Mesothelial cell of epicardium (in vitro differentiated cells): ENCODE measurements at regions not wholly inside any gene's neighbourhood (a gene's known extent, or its start where the extent isn't known, plus 50 kb on each side); places are given as distances from the start of the nearest gene placed in this dataset.
"Not testable (repeated sequence)": the region's sequence is repeated elsewhere in the genome, so short reads cannot be mapped to it uniquely, and the experiment has no call there.

Experiments used
- DNase-seq, 2 experiments: peaks; one replicate each; pipeline ENCODE4 v3.0.0; 2021; ENCODE audit warnings: low spot score in 2 of 2; ENCODE audit not compliant: unreplicated experiment in 2 of 2
- H3K27ac Mint-ChIP-seq: 2 replicates; pipeline ENCODE4 v1.8.0; 2021; ENCODE audit warnings: mixed read lengths
- H3K27me3 Mint-ChIP-seq: 2 replicates; pipeline ENCODE4 v1.8.0; 2021; ENCODE audit warnings: low read depth, mixed read lengths
- H3K36me3 Mint-ChIP-seq: 2 replicates; pipeline ENCODE4 v1.8.0; 2021; ENCODE audit warnings: mixed read lengths
- H3K4me1 Mint-ChIP-seq: 2 replicates; pipeline ENCODE4 v1.8.0; 2021; ENCODE audit warnings: mixed read lengths
- H3K4me3 Mint-ChIP-seq: 2 replicates; pipeline ENCODE4 v1.8.0; 2021; ENCODE audit warnings: mild to moderate bottlenecking, moderate library complexity, mixed read lengths
- H3K9me3 Mint-ChIP-seq: 2 replicates; pipeline ENCODE4 v1.8.0; 2021; ENCODE audit warnings: mixed read lengths
- TF ChIP-seq, protein P1 (sequence below): fragments of 200-600 bp; sonication (generic); IDR thresholded peaks from one replicate; pipeline ENCODE4 v1.5.0; 2021; ENCODE audit warnings: antibody characterized with exemption; ENCODE audit not compliant: unreplicated experiment

DNA sequence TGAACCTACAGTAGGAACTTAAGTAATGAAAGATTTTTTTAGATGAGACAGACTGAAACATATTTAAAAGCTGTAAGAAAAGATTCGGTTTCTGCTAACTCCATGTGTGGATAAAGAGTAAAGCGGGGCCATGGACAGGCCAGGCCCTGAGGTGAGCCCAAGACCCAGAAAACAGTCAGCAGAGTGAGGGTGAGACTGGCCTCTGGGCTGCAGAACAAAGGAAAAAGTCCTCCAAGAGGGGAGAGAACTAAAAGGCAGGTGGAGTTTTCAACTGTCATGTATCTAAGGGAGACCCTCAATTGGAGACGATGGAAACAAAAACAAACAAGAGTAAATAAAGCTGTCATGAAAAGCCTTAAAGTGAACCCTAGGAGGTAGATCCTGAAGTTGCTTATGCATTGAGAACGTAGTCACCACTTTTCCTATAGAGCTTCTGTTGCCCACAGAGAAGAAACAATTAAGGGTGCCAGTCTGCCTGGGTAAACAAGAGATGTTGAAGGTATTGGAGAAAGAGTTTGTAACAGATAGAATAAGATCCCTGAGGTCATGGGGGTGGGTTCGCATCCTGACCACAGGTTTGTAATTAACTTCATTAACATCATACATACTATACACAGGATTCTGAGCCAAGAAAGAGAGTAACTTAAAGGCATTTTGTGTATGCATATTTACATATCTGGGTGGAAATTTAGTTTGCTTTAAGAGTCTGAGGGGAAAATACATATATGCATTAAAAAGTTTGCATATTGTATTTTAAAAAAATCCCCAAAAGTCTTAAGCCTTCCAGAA, 268.7 kb upstream of the PDE3A start:
- H3K4me1 Mint-ChIP-seq: no peaks in the 10 kb centered on the region

DNA sequence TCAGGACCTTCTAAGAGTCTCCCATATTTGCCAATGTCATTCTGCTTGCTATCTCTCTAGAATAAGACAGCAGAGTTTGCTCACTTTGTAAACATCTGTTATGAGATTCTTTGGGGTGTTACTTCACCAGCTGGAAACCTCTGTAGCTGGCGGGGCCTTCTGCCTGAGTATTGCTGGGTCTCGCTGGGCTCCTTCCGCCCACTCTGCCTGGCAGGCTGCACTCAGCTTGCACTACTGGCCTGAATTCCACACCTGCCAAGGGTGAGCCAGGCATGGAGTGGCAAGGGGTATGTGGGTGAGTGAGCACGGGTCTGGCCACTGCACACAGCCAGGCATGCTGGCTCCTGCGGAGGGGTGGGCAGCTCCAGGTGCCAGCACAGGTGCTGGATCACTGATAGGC, 267.3 kb upstream of the PDE3A start:
- H3K27ac Mint-ChIP-seq: no peak overlapping the region
- no peaks in the 10 kb centered on the region for H3K36me3 Mint-ChIP-seq

More for the DNA sequence above, 268.7 kb upstream of the PDE3A start:
- Mint-ChIP-seq H3K4me3 (no peak overlapping the region), H3K36me3 (no peaks in the 10 kb centered on the region), H3K9me3 (no peaks in the 10 kb centered on the region), H3K27me3 (no peaks in the 10 kb centered on the region), H3K27ac (no peak overlapping the region)
- TF ChIP-seq, protein P1, sequence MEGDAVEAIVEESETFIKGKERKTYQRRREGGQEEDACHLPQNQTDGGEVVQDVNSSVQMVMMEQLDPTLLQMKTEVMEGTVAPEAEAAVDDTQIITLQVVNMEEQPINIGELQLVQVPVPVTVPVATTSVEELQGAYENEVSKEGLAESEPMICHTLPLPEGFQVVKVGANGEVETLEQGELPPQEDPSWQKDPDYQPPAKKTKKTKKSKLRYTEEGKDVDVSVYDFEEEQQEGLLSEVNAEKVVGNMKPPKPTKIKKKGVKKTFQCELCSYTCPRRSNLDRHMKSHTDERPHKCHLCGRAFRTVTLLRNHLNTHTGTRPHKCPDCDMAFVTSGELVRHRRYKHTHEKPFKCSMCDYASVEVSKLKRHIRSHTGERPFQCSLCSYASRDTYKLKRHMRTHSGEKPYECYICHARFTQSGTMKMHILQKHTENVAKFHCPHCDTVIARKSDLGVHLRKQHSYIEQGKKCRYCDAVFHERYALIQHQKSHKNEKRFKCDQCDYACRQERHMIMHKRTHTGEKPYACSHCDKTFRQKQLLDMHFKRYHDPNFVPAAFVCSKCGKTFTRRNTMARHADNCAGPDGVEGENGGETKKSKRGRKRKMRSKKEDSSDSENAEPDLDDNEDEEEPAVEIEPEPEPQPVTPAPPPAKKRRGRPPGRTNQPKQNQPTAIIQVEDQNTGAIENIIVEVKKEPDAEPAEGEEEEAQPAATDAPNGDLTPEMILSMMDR: no peak
- no peak for DNase-seq

DNA sequence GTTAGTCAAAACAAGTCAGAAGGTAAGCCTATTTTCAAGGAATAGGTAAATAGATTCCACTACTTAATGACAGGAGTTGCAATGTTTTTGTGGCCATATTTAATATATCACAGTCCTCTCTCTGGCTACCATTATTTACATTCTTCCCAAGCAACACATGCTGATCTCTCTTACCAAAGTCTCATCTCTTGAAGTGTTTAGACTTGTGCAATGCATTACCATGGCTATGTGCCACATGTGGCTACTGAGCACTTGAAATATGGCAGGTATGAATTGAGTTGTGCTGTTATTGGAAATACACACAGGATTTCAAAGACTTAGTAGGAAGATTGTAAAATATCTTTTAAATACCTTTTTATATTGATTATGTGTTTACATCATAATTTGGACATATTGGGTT, 262.4 kb upstream of the PDE3A start:
- Mint-ChIP-seq H3K27me3 (no peaks in the 10 kb centered on the region), H3K4me1 (peaks cover 6% of the 10 kb centered on the region), H3K36me3 (no peaks in the 10 kb centered on the region), H3K27ac (no peak overlapping the region), H3K4me3 (no peak overlapping the region), H3K9me3 (no peaks in the 10 kb centered on the region)
- TF ChIP-seq, protein P1: no peak
- DNase-seq: no peak

More for the DNA sequence above, 267.3 kb upstream of the PDE3A start:
- Mint-ChIP-seq H3K27me3 (no peaks in the 10 kb centered on the region), H3K4me3 (no peak overlapping the region), H3K4me1 (no peaks in the 10 kb centered on the region), H3K9me3 (no peaks in the 10 kb centered on the region)
- DNase-seq: no peak
- TF ChIP-seq, protein P1: no peak

DNA sequence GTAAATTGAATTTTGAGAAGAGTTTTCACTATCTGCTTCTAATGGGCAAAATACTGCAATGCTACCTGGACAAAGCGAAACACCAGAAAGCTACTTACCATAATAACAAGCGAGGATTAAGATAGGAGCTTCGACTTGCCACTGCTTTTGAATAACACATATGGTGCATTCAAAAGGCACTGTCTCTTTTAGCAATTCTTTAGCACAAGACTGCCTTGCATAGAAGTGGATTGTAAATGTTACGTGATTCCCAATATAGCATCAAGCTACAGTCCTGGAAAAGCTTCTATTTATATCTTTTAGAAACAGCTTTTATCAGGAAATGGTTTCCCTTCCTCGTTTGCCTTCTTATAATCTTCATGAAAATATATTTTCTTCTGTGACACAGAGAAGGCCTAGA, 258.7 kb upstream of the PDE3A start:
- no peak for DNase-seq
- no peaks in the 10 kb centered on the region for H3K36me3 Mint-ChIP-seq
- no peak overlapping the region for H3K4me3 Mint-ChIP-seq
- peaks cover 6% of the 10 kb centered on the region for H3K4me1 Mint-ChIP-seq
- TF ChIP-seq, protein P1: no peak
- no peak overlapping the region for H3K27ac Mint-ChIP-seq
- no peaks in the 10 kb centered on the region for H3K27me3 Mint-ChIP-seq
- peaks cover 8% of the 10 kb centered on the region for H3K9me3 Mint-ChIP-seq

DNA sequence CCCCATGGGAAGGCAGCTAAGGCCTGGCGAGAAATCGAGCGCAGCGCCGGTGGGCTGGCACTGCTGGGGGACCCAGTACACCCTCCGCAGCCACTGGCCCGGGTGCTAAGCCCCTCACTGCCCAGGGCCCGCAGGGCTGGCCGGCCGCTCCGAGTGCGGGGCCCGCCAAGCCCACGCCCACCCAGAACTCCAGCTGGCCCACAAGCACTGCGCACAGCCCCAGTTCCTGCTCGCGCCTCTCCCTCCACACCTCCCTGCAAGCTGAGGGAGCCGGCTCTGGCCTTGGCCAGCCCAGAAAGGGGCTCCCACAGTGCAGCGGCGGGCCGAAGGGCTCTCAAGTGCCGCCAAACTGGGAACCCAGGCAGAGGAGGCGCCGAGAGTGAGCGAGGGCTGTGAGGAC, 253.0 kb upstream of the PDE3A start:
- H3K36me3 Mint-ChIP-seq, H3K27me3 Mint-ChIP-seq, H3K27ac Mint-ChIP-seq, H3K4me1 Mint-ChIP-seq, H3K4me3 Mint-ChIP-seq, DNase-seq: not testable (repeated sequence)
- peaks cover 28% of the 10 kb centered on the region for H3K9me3 Mint-ChIP-seq

DNA sequence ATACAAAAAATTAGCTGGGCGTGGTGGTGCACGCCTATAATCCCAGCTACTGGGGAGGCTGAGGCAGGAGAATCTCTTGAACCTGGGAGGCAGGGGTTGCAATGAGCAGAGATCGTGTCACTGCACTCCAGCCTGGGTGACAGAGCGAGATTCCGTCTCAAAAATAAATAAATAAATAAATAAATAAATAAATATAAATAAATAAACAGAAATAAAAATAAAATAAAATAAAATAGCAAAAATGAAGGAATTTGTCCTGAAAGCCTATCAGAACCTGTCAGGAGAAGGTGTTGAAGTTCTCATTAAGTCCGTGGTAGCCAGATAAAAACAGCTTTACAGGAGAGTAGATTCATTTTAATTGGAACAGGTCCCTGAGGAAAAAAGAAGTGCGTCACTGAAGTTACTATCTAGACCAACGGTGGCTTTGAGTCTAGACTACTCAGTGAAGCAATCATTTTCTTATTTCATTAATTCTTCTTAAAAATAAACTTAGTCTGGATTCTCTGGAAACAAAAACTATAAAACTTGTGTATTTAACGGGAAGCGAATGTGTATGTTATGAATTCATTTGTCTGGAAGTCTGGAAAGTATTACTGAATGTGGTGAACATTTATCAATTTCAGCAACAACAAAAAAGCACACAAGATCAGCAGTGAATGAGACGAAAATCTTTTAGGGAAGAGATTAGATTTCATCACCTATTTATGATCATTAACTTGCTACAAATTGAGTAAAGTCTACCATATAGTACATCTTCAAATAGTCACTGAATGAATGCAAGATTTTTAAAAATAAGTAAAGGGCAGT, 248.5 kb upstream of the PDE3A start:
- H3K4me3 Mint-ChIP-seq: no peak overlapping the region
- no peaks in the 10 kb centered on the region for H3K36me3 Mint-ChIP-seq
- peaks cover 20% of the 10 kb centered on the region for H3K9me3 Mint-ChIP-seq
- no peak for DNase-seq
- no peaks in the 10 kb centered on the region for H3K27me3 Mint-ChIP-seq
- TF ChIP-seq, protein P1: no peak
- H3K4me1 Mint-ChIP-seq: peaks cover 21% of the 10 kb centered on the region
- H3K27ac Mint-ChIP-seq: peak overlapping the region; percentile 15
